OCI-M1 (cell line): ENCODE measurements at regions not wholly inside any gene's neighbourhood (a gene's known extent, or its start where the extent isn't known, plus 50 kb on each side); places are given as distances from the start of the nearest gene placed in this dataset.
"Not testable (repeated sequence)": the region's sequence is repeated elsewhere in the genome, so short reads cannot be mapped to it uniquely, and the experiment has no call there.

Source experiments
- DNase-seq: peaks from one replicate; lab custom pipeline; 2025; lab: John Stamatoyannopoulos, UW

DNA sequence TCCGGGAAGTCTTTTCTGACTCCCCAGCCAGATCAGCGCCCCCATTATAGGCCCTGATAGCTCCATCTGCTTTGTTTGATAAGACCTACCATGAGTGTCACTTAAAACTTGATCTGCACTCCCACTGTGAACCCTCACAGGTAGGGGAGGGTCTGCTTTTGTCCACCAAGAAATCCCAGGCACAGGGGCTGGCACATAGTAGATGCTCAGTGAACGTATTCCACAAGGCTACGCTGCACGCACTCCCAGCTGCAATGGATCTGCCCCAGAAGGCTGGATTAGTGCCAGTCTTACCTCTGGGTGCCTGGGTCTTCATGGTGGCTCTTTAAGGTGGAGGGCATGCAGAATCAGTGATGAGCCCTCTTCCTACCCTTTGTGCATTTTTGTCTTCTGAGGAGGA, 447.1 kb downstream of the PTPRU start:
- DNase-seq, result no peak

DNA sequence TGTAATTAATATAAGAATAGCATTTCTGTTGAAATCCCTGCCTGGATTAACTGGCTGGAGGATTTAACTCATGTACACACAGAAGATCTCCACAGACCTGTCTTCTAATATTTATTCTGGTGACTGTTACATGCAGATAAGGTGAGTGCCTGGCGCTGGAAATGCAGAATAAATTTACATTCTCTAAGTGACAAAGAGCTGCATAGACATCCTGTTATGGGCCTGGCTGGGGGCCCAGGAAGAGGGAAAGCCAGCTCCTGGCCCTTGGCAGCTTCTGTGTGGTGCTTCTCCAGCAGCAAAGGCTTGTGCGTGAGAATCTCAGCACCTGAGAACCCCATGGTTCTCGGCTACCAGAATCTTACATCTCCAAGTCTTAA, 446.6 kb downstream of the PTPRU start:
- DNase-seq, result no peak

DNA sequence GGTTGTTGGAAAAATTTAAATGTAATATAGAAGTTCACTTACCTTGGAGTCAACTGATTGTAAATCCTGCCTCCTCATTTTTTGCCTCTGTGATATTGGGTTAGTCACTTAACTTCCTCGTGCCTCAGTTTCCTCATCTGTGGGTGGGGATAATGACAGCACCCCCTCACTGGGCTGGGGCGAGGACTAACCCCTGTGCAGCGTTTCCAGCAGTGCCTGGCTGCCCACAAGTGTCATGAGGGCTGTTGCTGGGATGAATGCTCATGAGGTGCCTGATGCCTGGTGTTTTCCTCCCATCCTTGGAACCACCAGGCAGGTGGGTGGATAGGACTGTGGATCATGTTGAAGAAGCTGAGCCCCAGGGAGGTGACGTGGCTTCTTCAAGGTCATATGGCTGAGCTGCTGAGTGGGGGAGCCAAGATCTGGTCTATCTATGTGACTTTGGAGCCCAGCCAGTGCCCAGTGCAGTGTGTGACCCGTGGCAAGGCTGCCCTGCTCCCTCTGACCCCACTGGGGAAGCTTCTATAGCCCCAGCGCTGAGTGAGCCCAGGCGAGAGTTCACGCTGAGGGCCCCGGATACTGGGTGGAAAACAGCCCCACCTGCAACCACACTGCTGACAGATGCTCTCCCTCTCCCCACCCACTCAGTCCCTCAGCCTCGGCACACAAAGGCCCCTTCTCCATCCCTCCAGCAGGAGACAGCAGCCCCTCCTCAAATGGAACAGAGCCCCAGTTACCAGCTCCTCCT, 446.0 kb downstream of the PTPRU start:
- no peak for DNase-seq

DNA sequence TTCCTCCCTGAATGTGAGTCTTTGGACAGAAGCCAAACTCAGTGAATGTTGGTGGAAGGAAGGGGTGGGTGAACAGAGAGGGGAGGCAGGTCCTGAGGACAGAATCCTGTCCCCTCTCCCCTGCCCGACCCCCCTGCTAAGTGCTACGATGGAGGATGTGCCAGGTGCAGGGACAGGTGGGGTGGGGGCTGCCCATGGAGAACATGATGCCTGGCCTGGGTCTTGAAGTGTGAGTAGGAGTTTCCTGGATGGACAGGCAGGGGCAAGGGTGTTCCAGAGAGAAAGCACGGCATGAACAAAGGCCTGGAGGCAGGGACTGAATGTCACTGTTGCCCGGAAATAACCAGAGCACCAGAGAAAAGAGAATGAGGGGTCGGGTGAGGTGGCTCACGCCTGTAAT, 445.1 kb downstream of the PTPRU start:
- DNase-seq, result not testable (repeated sequence)

DNA sequence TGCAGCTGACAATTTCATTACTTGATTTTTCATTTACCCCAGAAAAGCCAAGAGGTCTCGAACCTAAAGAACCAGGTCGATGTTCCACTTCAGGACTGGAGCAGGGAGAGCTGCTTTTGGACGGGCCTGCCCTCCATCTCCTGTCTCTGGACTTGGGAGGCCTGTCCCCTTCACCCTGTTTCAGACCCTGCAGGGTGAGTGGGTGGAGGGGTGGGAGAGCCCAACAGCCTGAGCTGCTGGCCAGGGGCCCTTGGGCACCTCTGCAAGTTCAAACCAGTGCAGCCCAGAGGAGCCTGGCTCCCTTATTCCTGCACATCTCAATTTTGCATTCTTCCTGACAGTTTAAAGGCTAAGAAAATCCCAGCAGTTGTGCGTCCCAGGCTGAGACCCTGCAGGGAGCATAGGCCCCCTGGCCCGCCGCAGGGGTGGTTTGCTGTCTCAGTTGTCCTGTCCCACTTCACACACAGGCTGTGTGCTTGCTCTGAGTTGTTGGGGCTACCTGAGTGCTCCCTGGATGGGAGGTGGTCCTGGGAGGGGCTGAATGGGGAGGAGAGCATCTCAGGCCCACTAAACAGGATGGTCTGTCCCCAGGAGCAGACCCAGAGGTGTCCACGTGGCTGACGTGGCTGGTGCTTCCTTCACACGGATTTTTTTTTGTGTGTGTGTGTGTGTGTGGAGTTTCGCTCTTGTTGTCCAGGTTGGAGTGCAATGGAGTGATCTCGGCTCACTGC, 443.7 kb downstream of the PTPRU start:
- no peak for DNase-seq

DNA sequence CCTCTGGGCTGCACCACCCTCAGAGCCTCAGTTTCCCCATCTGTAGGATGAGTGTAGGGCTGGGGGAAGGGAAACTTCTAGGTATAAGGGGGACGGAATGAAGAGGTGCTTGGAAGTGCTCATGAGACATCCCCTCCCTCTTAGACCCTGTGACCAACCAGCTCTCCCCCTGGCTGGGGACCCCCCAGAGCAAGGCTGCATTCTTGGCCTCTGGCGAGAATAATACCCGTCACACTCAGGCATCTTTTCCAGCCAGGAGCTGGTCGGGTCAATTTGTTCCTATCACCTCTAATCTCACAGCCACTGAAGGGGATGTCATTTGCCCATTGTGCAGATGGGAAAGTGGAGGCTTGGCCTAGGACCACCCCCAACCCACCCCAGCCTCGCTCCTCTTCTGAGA, 443.0 kb downstream of the PTPRU start:
- no peak for DNase-seq

DNA sequence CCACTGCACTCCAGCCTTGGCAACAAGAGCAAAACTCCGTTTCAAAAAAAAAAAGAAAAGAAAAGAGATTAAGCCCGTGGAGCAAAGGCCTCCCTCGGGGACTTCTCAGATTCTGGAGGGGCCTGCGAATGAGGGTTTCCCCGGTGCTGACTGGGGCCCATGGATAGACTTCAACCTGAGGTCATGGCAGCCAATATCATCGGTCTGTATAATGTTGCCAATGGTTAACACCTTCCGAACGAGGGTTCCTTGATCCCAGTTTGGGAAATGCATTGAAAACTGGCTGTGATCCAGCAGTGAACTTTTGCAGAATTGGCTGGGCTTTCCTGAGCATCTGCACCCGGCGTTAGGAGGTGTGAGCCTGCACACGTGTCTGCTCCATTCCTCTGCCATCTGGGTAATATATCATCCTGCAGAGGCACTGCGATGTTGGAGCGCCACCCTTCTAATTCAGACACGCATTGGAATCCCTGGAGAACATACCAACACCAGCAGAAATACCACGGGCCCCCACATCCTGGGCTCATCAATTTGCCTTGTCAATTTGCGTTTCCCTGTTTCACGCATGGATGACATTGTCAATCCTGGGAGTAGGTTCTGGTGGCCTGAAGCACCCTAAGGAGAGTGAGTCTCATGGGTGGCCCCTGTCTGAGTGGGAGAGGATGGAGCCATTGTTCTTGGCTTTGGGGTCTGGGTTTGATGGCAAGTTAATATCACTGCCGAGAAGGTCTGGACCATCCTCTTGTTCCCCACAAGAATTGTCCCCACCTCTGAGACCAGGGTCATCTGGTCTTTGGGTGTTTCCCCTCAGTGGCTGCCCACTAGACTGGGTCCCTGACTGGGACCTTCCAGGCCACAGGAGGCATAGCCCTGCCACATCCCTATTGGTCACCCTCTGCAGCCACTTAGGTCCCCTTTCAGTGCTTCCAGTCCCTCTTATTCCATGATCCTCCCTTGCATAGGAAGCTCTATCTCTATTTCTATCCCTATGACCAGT, 441.0 kb downstream of the PTPRU start:
- no peak for DNase-seq

DNA sequence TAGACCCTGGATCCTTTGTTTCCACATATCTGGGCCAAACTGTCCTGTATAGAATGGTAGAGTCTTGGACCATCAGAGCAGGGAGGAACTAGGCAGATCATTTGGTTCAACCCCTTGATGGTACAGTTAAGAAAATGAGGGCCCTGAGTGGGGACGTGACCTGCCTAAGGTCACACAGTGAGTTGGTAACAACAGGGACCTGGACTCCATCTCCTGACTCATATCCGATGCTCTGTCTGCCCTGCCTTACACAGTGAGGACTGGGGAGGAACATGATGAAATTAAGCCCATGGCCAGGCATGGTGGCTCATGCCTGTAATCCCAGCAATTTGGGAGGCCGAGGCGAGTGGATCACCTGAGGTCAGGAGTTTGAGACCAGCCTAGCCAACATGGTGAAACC, 440.2 kb downstream of the PTPRU start:
- no peak for DNase-seq

DNA sequence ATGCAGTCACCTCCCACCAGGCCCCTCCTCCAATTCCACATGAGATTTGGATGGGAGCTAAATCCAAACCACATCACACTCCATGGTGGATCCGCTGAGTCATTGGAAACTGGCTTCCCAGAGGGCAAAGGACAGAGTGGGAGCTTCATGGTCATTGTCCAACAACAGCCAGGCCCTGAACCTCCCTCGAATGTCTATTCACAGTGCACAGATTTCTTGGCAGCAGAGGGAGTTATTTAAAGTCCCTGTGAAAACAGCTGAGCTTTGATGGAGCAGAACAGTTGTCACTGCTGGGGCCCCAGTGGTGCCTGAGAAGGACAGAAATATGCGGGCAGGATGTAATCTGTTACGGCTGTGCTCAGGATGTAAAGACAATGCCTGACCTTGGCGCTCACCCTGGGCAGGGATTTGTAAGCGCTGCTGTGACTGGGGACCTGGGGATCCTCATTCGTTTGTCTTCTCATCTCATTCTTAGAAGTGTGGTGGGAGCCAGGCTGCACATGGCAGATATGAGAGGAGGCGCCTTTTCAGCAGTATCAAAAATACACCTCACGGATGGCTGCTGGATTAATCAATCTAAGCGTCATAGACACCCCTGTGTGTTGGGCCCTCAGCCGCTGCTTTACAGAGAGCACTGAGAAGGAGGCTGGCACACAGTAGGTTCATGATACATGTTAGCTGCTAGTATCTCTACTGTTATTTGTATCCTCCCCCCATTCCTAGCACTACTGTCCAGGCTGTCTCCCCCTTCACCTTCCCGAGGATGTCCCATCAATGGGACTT, 439.4 kb downstream of the PTPRU start:
- no peak for DNase-seq

DNA sequence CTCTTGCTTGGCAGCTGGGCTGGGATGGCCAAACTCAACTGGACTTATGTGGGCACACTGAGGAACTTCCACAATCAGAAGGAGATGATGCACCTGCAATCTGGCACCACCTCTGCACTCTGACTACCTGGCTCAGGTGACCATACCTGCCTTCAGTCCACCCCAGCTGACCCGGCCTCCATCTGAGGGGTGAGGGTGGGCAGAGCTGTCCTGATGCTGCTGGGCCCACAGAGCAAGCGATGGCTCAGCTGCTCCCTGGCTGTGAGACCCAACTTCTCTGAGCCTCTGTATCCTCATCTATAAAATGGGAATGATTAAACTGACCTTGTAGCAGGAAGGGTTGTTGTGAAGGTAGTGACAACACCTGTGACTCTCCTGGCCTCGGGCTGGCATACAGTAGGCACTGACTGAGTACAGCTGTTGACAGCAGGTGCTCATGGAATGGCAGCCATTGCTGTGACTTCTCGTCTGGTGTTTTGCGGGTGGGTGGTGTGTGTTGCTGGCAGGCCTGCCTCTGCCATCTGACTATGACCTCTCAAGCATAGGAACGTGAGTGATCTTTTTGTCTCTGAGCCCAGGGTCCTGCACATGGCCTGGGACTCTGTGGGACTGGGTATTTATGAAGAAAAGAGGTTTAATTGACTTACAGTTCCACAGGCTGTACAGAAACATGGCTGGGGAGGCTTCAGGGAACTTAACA, 438.5 kb downstream of the PTPRU start:
- no peak for DNase-seq

DNA sequence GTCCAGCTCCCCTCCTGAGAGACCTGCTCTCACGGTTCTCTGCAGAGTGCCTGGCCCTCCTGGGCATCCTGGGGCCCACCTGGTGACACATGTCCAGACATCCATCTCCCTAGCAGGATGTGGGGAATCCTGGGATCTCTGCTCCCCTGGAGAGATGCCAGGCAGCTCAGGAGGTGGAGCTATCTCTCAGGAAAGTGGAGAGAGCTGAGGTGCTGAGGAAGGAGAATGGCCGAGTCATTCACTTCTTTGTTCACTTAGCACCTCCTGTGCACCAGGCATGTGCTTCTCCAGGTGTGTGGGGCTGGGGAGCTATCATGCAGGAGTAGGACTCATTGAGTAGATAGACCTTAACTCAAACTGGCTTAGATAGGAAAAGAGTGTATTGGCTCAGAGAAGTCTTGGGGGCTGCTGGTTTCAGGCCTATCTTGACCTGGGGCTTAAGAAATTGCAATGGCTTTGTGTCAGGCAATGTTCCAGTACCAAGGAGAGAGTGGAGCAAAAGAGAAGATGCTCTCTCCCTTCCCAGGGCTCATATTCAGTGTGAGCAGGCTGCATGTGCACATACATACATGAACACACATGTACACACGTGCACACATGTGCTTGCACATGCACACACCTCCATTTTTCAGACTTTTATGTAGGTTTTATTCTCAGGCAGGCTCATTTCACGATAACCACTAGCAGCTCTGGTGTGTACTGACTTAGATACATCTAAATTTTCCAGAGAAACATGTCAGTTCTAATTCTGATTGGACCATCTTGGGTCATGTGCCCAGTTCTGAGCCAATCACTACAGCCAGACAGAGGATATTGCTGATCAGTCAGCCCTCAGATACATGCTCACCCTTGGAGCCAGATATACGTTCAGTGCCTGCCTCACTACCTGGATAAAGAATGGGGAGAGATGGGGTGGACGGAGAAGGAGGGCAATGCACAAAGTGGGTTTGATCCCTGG, 437.6 kb downstream of the PTPRU start:
- DNase-seq, result no peak

DNA sequence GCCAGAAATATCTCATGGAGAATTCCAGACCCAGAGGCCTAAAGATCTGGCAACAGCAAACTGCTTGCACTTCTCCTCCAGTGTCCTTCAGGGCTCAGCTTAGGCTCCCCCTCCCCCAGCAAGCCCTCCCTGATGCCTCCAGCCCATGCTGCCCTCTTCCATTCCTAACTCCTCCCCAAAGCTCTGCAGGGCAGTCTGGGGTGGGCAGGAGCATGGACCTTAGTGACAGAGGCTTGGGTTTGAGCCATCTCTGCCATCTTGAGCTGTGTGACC, 436.8 kb downstream of the PTPRU start:
- DNase-seq, result no peak

DNA sequence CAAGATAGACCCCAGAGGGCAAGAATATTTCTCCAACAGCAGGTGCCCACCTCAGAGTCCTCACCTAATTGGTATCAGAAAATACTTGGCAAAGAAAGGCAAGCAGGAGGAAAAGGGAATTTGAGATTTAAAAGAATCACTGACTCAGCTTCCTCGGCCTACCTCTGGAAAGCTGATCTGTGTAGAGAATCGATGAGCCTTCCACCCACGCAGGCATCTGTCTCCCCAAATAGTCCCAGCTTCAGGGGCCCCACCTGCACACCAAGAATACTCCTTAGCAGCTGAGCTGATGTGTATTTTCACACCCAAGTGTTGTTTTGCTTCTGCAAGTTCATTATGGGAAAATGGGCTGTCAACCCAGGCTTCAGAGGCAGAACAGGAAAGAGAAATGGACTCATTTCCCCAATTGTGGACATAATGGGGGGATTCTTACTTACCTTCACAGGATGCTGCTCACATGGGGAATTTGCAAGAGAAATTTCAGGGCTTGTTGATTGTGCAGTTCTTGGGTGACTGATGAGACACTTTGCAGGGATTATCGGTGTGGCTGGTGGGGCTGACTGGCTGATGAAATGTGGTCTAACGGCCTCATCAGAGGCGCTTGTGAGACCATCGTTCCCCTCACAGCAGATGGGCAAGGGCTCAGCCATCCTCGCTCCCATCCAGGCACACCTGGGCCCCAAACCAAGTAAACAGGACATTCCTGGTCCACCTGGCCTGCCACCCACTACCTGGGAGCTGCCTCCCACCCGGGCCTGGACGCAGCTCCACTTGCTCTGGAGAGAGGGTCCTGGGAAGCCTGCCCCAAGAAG, 436.3 kb downstream of the PTPRU start:
- DNase-seq, result no peak

DNA sequence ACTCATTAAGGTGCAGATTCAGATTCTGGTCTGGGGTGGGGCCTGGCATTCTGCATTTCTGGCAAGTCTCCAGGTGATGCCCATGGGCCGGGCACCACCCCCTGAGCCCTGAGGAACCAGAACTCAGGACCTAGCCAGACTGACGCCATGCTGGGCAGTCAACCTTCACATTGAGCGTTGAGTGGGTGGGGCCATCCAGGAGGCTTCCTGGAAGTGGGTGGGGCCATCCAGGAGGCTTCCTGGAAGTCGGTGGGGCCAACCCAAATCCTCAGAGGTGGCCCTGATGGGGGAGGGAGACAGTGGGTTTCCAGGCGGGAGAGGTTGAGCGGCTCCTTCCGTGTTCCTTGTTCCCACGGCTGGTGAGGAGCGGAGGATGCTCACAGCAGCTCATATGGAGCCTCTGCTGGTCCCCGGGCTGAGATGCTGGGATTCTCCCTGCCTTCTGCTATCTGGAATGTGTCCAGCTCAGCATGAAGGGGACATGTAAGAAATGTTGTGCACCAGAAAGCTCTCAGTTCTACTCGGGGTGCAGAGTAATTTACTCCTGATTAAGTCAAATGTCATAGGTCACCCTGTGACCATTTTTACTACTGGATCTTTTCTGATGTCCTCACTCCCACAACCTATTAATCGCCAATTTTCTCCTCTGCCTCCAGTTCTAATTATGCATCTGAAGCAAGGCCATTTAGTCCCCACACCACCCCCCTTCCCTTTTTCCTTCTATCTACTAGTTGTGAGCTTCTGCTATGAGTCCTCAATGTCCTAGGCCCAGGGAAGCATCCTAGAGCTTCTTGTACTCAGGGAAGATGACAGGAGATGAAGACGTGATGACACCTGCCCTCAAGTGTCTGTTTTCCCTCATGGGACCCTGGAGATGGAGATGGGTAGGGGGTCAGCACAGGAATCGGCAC, 435.4 kb downstream of the PTPRU start:
- DNase-seq, result no peak

DNA sequence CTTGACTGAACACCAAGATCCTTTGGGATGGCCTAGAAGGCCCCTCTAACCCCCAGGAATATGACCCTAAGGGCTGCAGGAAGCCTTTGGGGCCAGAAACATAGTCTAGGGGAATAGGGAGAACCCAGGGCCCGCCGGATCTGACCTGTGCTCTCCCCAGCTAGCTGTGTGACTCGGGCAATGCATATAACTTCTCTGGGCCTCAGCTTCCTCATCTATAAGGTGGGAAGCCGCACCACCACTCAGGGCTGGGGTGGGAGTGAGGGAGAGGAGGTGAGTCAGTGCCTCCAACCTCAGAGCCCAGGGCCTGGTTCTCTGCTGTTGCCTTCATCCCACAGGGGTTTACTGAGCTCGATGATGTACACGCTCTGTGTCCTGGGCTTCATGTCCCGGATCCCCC, 434.4 kb downstream of the PTPRU start:
- DNase-seq, result no peak

DNA sequence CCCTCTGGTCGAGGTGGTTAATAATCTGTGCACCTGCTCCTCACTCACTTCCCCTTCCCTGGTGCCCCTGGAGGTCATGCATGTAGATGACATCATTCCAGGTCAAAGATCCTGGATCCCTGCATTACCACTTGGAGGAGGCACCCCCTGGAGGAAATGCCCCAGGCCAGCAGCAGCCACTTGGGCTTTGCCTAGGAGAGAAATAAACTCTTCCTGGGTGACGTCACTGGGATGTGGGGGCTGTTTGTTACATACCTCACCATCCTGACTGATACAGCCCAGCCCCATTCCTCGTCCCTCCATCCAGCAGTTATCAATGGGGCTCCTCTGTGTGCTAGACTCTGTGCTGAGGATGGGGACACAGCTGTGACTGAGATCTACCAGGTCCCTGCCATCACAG, 433.6 kb downstream of the PTPRU start:
- DNase-seq, result no peak

DNA sequence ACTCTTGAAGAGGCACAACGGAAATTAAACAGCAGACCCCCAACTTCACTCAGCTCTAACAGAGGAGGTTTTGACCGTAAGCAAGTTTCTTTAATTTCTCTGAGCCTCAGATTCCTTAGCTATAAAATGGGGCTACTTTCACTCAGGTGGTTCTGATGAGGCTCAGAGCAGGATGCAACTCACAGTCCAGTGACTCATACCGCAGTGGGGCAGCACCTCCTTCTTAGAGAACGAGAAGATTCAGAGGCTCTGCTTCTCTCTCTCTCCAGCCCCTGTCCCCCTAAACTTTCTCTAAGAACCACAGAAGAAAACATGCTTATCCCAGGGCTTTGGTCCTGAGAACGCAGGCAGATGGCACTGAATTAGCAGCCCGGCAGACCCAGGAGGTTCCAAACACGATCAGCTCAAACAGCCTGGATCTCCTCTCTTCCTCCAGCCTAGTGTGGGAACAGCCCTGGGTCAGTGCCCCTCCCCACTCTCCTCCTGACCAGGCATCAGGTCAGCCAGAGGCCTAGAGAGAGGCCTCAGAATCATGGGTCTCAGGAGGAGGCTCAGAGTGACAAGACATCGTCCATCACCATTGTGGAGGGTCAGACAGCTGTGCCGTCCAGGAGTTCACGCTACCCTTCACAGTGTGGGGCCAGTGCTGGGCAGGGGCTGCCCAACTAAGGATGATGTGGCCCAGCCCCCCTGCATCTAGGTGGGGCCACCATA, 433.0 kb downstream of the PTPRU start:
- no peak for DNase-seq
